CD4-positive, alpha-beta memory T cell (primary cell): ENCODE measurements at regions not wholly inside any gene's neighbourhood (a gene's known extent, or its start where the extent isn't known, plus 50 kb on each side); places are given as distances from the start of the nearest gene placed in this dataset.

Experiments
- CTCF ChIA-PET: fragments of 350-600 bp; sonication (Branson Sonifier 250); formaldehyde crosslinking; loops from one replicate; lab custom pipeline; 2021; ENCODE audit warnings: inconsistent platforms; ENCODE audit not compliant: partially characterized antibody; lab: Charles Lee
- POLR2A ChIA-PET: fragments of 350-600 bp; sonication (Branson Sonifier 250); formaldehyde crosslinking; loops from one replicate; lab custom pipeline; 2021; ENCODE audit not compliant: partially characterized antibody; lab: Charles Lee
- DNase-seq, 5 donors: peaks; one replicate each; pipeline versions ENCODE4 v3.0.0 to v3.0.0-alpha.2; 2020 to 2022; ENCODE audit warnings: mixed read lengths in 1 of 5
- H3K27ac ChIP-seq: one replicate; pipeline ENCODE4 v1.7.0; 2013; ENCODE audit warnings: low read depth, low read length
- H3K27me3 ChIP-seq: 2 replicates; pipeline ENCODE4 v1.7.0; 2013; ENCODE audit warnings: mild to moderate bottlenecking, low read length, moderate library complexity; ENCODE audit not compliant: insufficient read depth
- H3K36me3 ChIP-seq: 2 replicates; pipeline ENCODE4 v1.7.0; 2013; ENCODE audit warnings: mild to moderate bottlenecking, low read length, moderate library complexity; ENCODE audit not compliant: insufficient read depth
- H3K4me1 ChIP-seq: 2 replicates; pipeline ENCODE4 v1.7.0; 2013; ENCODE audit warnings: mild to moderate bottlenecking, low read length, moderate library complexity; ENCODE audit not compliant: insufficient read depth
- H3K4me3 ChIP-seq, 2 donors: one replicate each; pipeline ENCODE4 v1.7.0; 2013; ENCODE audit warnings: low read length in 2 of 2, mild to moderate bottlenecking in 1 of 2
- H3K9me3 ChIP-seq, 2 donors: one replicate each; pipeline ENCODE4 v1.7.0; 2013; ENCODE audit warnings: low read length in 2 of 2, control low read depth in 1 of 2; ENCODE audit not compliant: control insufficient read depth in 1 of 2
- H3K27ac Mint-ChIP-seq, 7 donors: one replicate each; pipeline ENCODE4 v1.8.0; 2020 to 2021; ENCODE audit warnings: mixed read lengths in 7 of 7, mild to moderate bottlenecking in 6 of 7, inconsistent platforms in 3 of 7, moderate library complexity in 3 of 7
- H3K27me3 Mint-ChIP-seq, 2 donors: one replicate each; pipeline ENCODE4 v1.8.0; 2020 to 2021; ENCODE audit warnings: mixed read lengths in 2 of 2
- H3K36me3 Mint-ChIP-seq, 2 donors: one replicate each; pipeline ENCODE4 v1.8.0; 2020 to 2021; ENCODE audit warnings: mixed read lengths in 2 of 2, inconsistent platforms in 1 of 2, mild to moderate bottlenecking in 1 of 2
- H3K4me1 Mint-ChIP-seq, 4 donors: one replicate each; pipeline ENCODE4 v1.8.0; 2020 to 2021; ENCODE audit warnings: mixed read lengths in 4 of 4, mild to moderate bottlenecking in 1 of 4
- H3K4me3 Mint-ChIP-seq, 8 donors: one replicate each; pipeline ENCODE4 v1.8.0; 2020 to 2021; ENCODE audit warnings: mixed read lengths in 8 of 8, mild to moderate bottlenecking in 7 of 8, moderate library complexity in 6 of 8, inconsistent platforms in 3 of 8
- H3K9me3 Mint-ChIP-seq, 8 donors: one replicate each; pipeline ENCODE4 v1.8.0; 2020 to 2021; ENCODE audit warnings: mixed read lengths in 8 of 8, mild to moderate bottlenecking in 5 of 8, inconsistent platforms in 3 of 8, moderate library complexity in 1 of 8
- intact Hi-C: fragments of 100-400 bp; cut with micrococcal nuclease; formaldehyde crosslinking; loops from one replicate; pipeline ENCODE4 v1.15.1; 2023

DNA sequence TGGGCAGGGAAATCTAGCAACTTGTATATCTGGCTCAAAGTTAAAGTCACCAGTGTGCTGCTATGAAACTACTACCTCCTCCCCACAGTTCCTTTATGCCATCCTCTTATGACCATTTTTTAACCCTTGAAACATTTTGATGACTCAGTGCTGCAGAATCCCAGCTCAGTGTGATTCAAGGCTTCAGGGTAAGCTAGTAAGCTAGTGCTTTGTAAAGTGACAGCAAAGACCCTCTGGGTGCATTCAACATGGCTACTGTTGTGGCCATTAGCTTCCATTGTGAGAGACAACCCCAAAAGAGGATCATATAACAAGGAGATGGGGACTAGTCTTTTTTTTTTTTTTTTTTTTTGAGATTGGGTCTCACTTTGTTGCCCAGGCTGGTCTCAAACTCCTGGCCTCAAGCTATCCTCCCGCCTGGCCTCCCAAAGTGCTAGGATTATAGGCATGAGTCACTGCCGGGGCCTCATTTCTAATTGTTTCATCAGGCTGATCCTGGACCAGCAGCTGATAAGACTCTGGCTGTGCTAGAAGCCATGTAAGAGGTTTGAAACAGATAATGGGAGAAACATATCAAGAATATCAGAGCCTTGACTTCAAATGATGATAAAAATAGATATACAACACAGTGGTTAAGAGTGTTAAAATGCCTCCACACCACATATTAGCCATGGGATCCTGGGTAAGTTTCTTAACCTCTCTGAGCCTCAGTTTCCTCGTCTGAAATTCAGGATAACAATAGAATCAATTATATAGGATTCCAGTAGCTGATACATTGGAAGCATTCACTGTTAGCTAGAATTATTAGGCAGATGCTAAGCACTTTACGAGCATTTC, 65.7 kb upstream of the RTN4 start:
- no peak overlapping the region for H3K27ac Mint-ChIP-seq
- Histone ChIP-seq H3K4me3 (no peak overlapping the region), H3K9me3 (no peaks in the 10 kb centered on the region), H3K27me3 (no peaks in the 10 kb centered on the region), H3K36me3 (no peaks in the 10 kb centered on the region), H3K4me1 (no peaks in the 10 kb centered on the region), H3K27ac (no peak overlapping the region)
- H3K27me3 Mint-ChIP-seq: peaks cover 0 to 3% of the 10 kb centered on the region in 2 donors
- ChIA-PET POLR2A (no interaction called here), CTCF (interaction anchor here (1.3 kb wide), 1 partner anchor 52 kb away, joined by 4 read pairs; no protein-coding TSS in a partner anchor)
- DNase-seq: no peak
- no peaks in the 10 kb centered on the region for H3K36me3 Mint-ChIP-seq
- peaks cover 0 to 5% (median 1%) of the 10 kb centered on the region in 4 donors for H3K4me1 Mint-ChIP-seq
- no peak overlapping the region for H3K4me3 Mint-ChIP-seq
- no peaks in the 10 kb centered on the region for H3K9me3 Mint-ChIP-seq
- intact Hi-C loops: no loop called here

DNA sequence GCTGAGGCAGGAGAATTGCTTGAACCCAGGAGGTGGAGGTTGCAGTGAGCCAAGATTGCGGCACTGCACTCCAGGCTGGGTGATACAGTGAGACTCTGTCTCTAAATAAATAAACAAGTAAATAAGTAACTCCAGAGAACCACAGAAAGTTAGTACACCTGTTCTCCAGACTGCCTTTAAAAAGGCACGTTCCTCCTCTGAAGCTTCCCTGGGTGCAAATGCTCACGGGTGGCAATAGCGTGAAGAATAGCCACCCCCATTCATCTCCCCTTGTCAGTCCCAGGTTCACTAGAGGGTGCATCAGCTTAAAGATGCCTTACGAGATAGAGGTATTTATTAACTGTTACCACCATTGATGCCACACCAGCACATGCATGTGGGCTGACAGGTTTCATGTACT, 64.3 kb upstream of the RTN4 start:
- intact Hi-C loops: no loop called here
- H3K27me3 ChIP-seq: no peaks in the 10 kb centered on the region
- H3K9me3 Mint-ChIP-seq: no peaks in the 10 kb centered on the region
- H3K27ac Mint-ChIP-seq: no peak overlapping the region
- no peaks in the 10 kb centered on the region for H3K36me3 Mint-ChIP-seq
- no peaks in the 10 kb centered on the region for H3K9me3 ChIP-seq
- ChIA-PET CTCF (no interaction called here), POLR2A (no interaction called here)
- H3K4me1 Mint-ChIP-seq: peaks cover 0 to 5% (median 1%) of the 10 kb centered on the region in 4 donors
- no peaks in the 10 kb centered on the region for H3K36me3 ChIP-seq
- DNase-seq: no peak
- no peaks in the 10 kb centered on the region for H3K4me1 ChIP-seq
- H3K4me3 Mint-ChIP-seq: no peak overlapping the region
- H3K27me3 Mint-ChIP-seq: peaks cover 0 to 3% of the 10 kb centered on the region in 2 donors
- H3K27ac ChIP-seq: no peak overlapping the region
- H3K4me3 ChIP-seq: no peak overlapping the region

DNA sequence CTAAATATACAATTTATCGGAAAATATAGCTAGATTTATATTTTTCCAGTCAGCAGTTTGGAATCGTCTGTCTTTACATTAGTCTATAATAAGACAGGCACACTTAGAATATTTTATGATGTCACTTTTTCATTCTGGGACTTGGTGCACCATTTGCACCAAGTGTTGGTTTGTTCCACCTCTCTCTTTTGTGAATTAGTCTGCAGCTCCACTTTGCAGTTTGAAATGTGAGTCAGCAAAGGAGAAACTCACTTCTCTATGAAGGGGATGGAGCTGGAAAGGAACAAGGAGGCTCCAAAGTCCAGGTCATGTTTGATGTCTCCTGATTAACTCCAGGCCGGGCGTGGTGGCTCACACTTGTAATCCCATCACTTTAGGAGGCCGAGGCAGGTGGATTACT, 63.8 kb upstream of the RTN4 start:
- POLR2A ChIA-PET: no interaction called here

DNA sequence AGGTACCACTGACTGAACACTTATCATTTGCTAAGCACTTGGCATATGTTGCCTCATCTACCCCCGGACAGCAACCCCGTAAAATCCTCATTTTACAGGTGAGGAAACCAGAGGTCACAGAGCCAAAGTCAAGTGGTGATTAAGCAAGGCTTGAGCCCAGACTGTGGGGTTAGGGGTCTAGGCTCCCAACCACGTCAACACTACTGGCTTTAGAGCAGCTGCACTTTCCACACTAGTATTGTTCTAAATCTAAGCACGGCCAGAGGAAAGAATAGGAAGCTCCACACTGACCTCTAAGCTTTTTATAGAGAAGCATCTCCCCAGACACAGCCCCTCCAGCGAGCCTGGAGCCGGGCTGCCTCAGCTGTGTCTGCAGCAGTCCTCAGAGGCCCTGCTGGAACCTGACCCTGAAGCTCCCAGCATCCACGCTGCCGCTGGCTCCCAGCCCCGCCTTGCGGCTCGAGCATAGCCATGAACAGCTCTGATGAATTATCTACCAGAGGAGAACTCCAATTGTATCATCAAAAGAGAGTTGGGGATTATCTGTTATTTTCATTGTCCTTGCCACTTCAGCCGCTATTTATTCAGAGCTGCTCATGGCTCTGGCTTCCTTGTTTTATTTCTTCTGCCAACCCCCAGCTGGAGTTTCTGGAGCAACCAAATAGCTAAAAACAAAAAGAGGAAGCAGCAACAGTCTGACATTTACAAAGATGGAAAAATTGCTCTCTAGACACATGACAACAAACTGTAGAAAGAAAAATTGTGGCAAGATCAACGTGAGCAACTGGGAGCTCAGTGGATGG, 62.2 kb upstream of the RTN4 start:
- H3K4me3 ChIP-seq: no peak overlapping the region
- H3K27me3 ChIP-seq: no peaks in the 10 kb centered on the region
- H3K36me3 ChIP-seq: no peaks in the 10 kb centered on the region
- H3K4me3 Mint-ChIP-seq: no peak overlapping the region
- peaks cover 0 to 1% of the 10 kb centered on the region in 2 donors for H3K27me3 Mint-ChIP-seq
- H3K27ac ChIP-seq: no peak overlapping the region
- no peaks in the 10 kb centered on the region for H3K4me1 ChIP-seq
- H3K27ac Mint-ChIP-seq: no peak overlapping the region
- ChIA-PET CTCF (no interaction called here), POLR2A (no interaction called here)
- no peaks in the 10 kb centered on the region for H3K36me3 Mint-ChIP-seq
- H3K9me3 ChIP-seq: no peaks in the 10 kb centered on the region
- DNase-seq: no peak
- H3K4me1 Mint-ChIP-seq: no peaks in the 10 kb centered on the region
- intact Hi-C loops: no loop called here
- no peaks in the 10 kb centered on the region for H3K9me3 Mint-ChIP-seq

More for the DNA sequence above, 63.8 kb upstream of the RTN4 start:
- Histone ChIP-seq H3K27me3 (no peaks in the 10 kb centered on the region), H3K36me3 (no peaks in the 10 kb centered on the region), H3K27ac (no peak overlapping the region), H3K4me1 (no peaks in the 10 kb centered on the region), H3K4me3 (no peak overlapping the region), H3K9me3 (no peaks in the 10 kb centered on the region)
- Mint-ChIP-seq H3K4me1 (peaks cover 0 to 5% (median 1%) of the 10 kb centered on the region in 4 donors), H3K9me3 (no peaks in the 10 kb centered on the region), H3K27ac (no peak overlapping the region), H3K4me3 (no peak overlapping the region), H3K27me3 (peaks cover 0 to 3% of the 10 kb centered on the region in 2 donors), H3K36me3 (no peaks in the 10 kb centered on the region)
- DNase-seq: no peak
- CTCF ChIA-PET: no interaction called here
- intact Hi-C loops: no loop called here

DNA sequence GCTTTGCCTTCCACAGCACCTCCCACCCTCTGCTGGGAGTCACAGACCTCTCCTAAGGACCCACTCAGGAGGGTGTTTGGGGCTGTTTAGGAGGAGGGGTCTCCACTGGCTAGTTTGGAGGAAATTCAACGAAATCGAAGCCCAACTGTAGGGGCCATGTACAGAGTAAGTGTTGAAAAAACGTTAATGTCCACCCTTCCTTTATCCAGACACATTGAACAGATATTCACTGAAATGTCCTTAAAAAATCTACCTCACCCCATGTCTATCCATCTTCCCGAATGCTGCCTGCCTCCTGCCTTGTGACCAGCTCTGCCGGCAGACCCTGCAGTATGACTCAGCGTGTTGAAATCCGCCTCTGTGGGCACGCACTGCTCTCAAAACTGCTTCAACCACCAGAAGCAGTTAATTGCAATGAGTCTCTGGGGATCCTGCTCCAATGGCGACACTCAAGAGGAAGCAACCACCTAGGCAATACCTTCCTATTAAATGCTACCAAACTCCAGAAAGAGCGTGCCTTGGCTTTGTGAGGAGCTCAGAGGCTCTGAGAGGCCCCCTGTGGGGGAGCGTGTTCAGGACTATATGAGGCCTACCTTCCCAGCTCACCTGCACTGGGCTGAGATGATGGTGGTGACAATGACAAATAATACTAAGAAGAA, 61.4 kb upstream of the RTN4 start:
- H3K27ac ChIP-seq: no peak overlapping the region
- no peaks in the 10 kb centered on the region for H3K4me1 ChIP-seq
- no peak overlapping the region for H3K4me3 Mint-ChIP-seq
- intact Hi-C loops: no loop called here
- no peaks in the 10 kb centered on the region for H3K36me3 ChIP-seq
- no peaks in the 10 kb centered on the region for H3K27me3 Mint-ChIP-seq
- H3K27ac Mint-ChIP-seq: no peak overlapping the region
- ChIA-PET CTCF (no interaction called here), POLR2A (no interaction called here)
- no peak overlapping the region for H3K4me3 ChIP-seq
- no peaks in the 10 kb centered on the region for H3K36me3 Mint-ChIP-seq
- H3K9me3 Mint-ChIP-seq: no peaks in the 10 kb centered on the region
- no peak for DNase-seq
- H3K4me1 Mint-ChIP-seq: no peaks in the 10 kb centered on the region
- H3K9me3 ChIP-seq: no peaks in the 10 kb centered on the region
- H3K27me3 ChIP-seq: no peaks in the 10 kb centered on the region

DNA sequence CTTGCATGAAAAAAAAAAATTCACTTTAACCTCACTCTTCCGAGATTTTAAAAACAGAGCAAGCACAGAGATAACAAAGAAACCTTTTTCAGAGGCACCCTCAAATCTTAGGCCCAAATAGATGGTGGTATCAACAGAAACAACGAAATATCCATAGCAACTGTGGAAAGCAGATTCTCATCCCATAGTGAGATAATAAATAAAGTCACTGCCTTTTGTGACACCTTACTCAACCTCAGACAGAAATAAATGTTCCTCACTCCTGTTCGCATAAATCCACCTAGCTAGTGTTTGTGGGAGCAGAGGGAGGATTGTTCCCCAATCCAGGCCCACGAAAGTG, 60.9 kb upstream of the RTN4 start:
- no peaks in the 10 kb centered on the region for H3K4me1 Mint-ChIP-seq
- no peak overlapping the region for H3K27ac Mint-ChIP-seq
- no peaks in the 10 kb centered on the region for H3K36me3 ChIP-seq
- ChIA-PET CTCF (no interaction called here), POLR2A (no interaction called here)
- H3K36me3 Mint-ChIP-seq: no peaks in the 10 kb centered on the region
- H3K4me3 ChIP-seq: no peak overlapping the region
- no peaks in the 10 kb centered on the region for H3K27me3 Mint-ChIP-seq
- no peak for DNase-seq
- H3K9me3 ChIP-seq: no peaks in the 10 kb centered on the region
- H3K27ac ChIP-seq: no peak overlapping the region
- no peaks in the 10 kb centered on the region for H3K4me1 ChIP-seq
- no peak overlapping the region for H3K4me3 Mint-ChIP-seq
- H3K9me3 Mint-ChIP-seq: no peaks in the 10 kb centered on the region
- no peaks in the 10 kb centered on the region for H3K27me3 ChIP-seq
- intact Hi-C loops: no loop called here

DNA sequence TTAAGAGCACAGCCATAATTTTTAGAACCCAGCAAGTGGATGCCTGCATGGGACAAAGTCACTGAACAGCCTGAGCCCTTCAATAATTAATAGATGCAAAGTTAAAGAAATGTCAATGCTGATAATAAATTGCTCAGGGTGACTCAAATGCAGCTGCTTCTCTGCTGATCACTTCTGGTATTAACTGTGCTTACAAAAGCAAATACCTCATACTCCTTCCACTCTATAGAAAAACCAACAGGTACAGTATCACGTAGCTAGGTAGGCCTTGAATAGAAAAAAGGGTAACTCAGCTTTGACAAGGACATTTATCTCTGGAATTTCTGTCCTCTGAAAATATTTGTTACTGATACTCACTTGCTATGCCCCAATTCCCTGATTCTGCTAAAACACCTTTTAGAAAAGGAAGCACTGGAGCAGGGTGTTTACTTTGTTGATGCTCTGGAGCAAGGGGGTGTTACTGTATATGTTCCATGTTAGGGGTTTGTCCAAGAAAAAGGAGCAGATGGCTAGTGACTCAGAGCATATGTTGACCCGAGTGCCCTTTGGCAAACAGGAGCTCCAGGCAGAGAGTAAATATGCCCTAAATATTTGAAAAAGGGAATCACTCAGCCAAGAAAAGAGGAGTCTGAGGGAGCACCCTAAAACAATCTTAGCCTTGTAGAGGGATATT, 59.1 kb upstream of the RTN4 start:
- H3K9me3 ChIP-seq: no peaks in the 10 kb centered on the region
- H3K9me3 Mint-ChIP-seq: no peaks in the 10 kb centered on the region
- POLR2A ChIA-PET: no interaction called here
- no peaks in the 10 kb centered on the region for H3K4me1 ChIP-seq
- H3K4me3 ChIP-seq: no peak overlapping the region
- intact Hi-C loops: no loop called here
- DNase-seq: no peak
- no peaks in the 10 kb centered on the region for H3K27me3 Mint-ChIP-seq
- CTCF ChIA-PET: no interaction called here
- no peak overlapping the region for H3K4me3 Mint-ChIP-seq
- no peaks in the 10 kb centered on the region for H3K36me3 Mint-ChIP-seq
- no peaks in the 10 kb centered on the region for H3K27me3 ChIP-seq
- no peak overlapping the region for H3K27ac Mint-ChIP-seq
- H3K27ac ChIP-seq: no peak overlapping the region
- no peaks in the 10 kb centered on the region for H3K4me1 Mint-ChIP-seq
- no peaks in the 10 kb centered on the region for H3K36me3 ChIP-seq
